Tibial nerve (tissue), 4 donors: ENCODE measurements at regions not wholly inside any gene's neighbourhood (a gene's known extent, or its start where the extent isn't known, plus 50 kb on each side); places are given as distances from the start of the nearest gene placed in this dataset.

Experiments
- DNase-seq, 2 donors: peaks; one replicate each; pipeline ENCODE4 v3.0.0-alpha.2; 2019; ENCODE audit warnings: low spot score in 2 of 2
- H3K27ac ChIP-seq, 4 donors: fragments of 200-600 bp; sonication (generic) in 3 of 4; one replicate each; pipeline ENCODE4 v1.5.1; 2017 to 2019; ENCODE audit warnings: mild to moderate bottlenecking in 1 of 4
- H3K27me3 ChIP-seq, 2 donors: fragments of 200-600 bp; sonication (generic) in 1 of 2; one replicate each; pipeline versions ENCODE4 v1.5.1 to v1.6.0; 2017 to 2019
- H3K36me3 ChIP-seq, 3 donors: fragments of 200-600 bp; sonication (generic); one replicate each; pipeline ENCODE4 v1.5.1; 2018 to 2019
- H3K4me1 ChIP-seq, 4 donors: fragments of 200-600 bp; sonication (generic) in 3 of 4; one replicate each; pipeline ENCODE4 v1.5.1; 2017 to 2019
- H3K4me3 ChIP-seq, 4 donors: fragments of 200-600 bp; sonication (generic) in 3 of 4; one replicate each; pipeline ENCODE4 v1.5.1; 2017 to 2019; ENCODE audit warnings: mild to moderate bottlenecking in 1 of 4, moderate library complexity in 1 of 4
- H3K9me3 ChIP-seq, 4 donors: fragments of 200-600 bp; sonication (generic) in 3 of 4; one replicate each; pipeline ENCODE4 v1.5.1; 2017 to 2019
- CTCF ChIP-seq, 5 experiments: fragments of 200-600 bp in 3 of 5; fragments of 450-650 bp in 2 of 5; sonication (generic) in 3 of 5; IDR thresholded peaks; one replicate each; pipeline ENCODE4 v1.5.1; 2016 to 2019; ENCODE audit warnings: antibody characterized with exemption in 5 of 5, mild to moderate bottlenecking in 3 of 5, moderate library complexity in 2 of 5
- EP300 ChIP-seq, 2 donors: sonication (generic); formaldehyde crosslinking; IDR thresholded peaks; one replicate each; pipeline ENCODE4 v1.6.1; 2017; ENCODE audit warnings: antibody characterized with exemption in 2 of 2, mild to moderate bottlenecking in 1 of 2
- POLR2A ChIP-seq, 2 donors: fragments of 450-650 bp; IDR thresholded peaks; one replicate each; pipeline ENCODE4 v1.6.1; 2017; ENCODE audit warnings: antibody characterized with exemption in 2 of 2, mild to moderate bottlenecking in 2 of 2, moderate library complexity in 2 of 2
- WGBS, 2 donors: methylation state at CpG; one replicate each; pipeline ENCODE4 v1.1.5; 2018; 5-methylcytosine and 5-hydroxymethylcytosine counted together

- TF ChIP-seq EP300 (IDR thresholded peaks at IDR 0.05) (no peak), CTCF (IDR thresholded peaks at IDR 0.05) (no peak), POLR2A (IDR thresholded peaks at IDR 0.05) (no peak)
- no peak for DNase-seq
- Histone ChIP-seq H3K4me1 (no peaks in the 10 kb centered on the region), H3K9me3 (no peaks in the 10 kb centered on the region), H3K27ac (no peak overlapping the region), H3K27me3 (no peaks in the 10 kb centered on the region), H3K4me3 (no peak overlapping the region), H3K36me3 (no peaks in the 10 kb centered on the region)
- 82% methylated on average over 7 of the region's 7 CpGs for WGBS, 2 donors
Observed at GRCh38 chr4:111210595-111210994, 587.7 kb upstream of the PITX2 start.

- Histone ChIP-seq H3K4me1 (no peaks in the 10 kb centered on the region), H3K9me3 (no peaks in the 10 kb centered on the region), H3K27ac (no peak overlapping the region), H3K27me3 (no peaks in the 10 kb centered on the region), H3K36me3 (no peaks in the 10 kb centered on the region), H3K4me3 (no peak overlapping the region)
- DNase-seq = no peak
- TF ChIP-seq CTCF (IDR thresholded peaks at IDR 0.05) (no peak), EP300 (IDR thresholded peaks at IDR 0.05) (no peak), POLR2A (IDR thresholded peaks at IDR 0.05) (no peak)
- WGBS, 2 donors = 49 to 62% methylated on average over 4 of the region's 4 CpGs
Observed at GRCh38 chr4:111213531-111213930, 590.7 kb upstream of the PITX2 start.

GRCh38 chr4:111214371-111214770, 591.5 kb upstream of the PITX2 start:
- no peak overlapping the region for H3K4me3 ChIP-seq
- no peaks in the 10 kb centered on the region for H3K27me3 ChIP-seq
- DNase-seq = no peak
- no peak for TF ChIP-seq CTCF (IDR thresholded peaks at IDR 0.05)
- no peak for TF ChIP-seq EP300 (IDR thresholded peaks at IDR 0.05)
- no peak for TF ChIP-seq POLR2A (IDR thresholded peaks at IDR 0.05)
- no peaks in the 10 kb centered on the region for H3K4me1 ChIP-seq
- no peak overlapping the region for H3K27ac ChIP-seq
- 59 to 70% methylated on average over 1 of the region's 1 CpG for WGBS, 2 donors
- no peaks in the 10 kb centered on the region for H3K36me3 ChIP-seq
- no peaks in the 10 kb centered on the region for H3K9me3 ChIP-seq

- Histone ChIP-seq H3K36me3 (no peaks in the 10 kb centered on the region), H3K4me3 (no peak overlapping the region), H3K9me3 (no peaks in the 10 kb centered on the region), H3K27ac (no peak overlapping the region), H3K27me3 (no peaks in the 10 kb centered on the region), H3K4me1 (no peaks in the 10 kb centered on the region)
- TF ChIP-seq POLR2A (IDR thresholded peaks at IDR 0.05) = no peak
- TF ChIP-seq EP300 (IDR thresholded peaks at IDR 0.05) = no peak
- no peak for TF ChIP-seq CTCF (IDR thresholded peaks at IDR 0.05)
- DNase-seq = no peak
Observed at GRCh38 chr4:111215755-111216154, 592.9 kb upstream of the PITX2 start.

GRCh38 chr4:111216791-111217190, 593.9 kb upstream of the PITX2 start:
- no peak overlapping the region for H3K27ac ChIP-seq
- H3K4me3 ChIP-seq = no peak overlapping the region
- TF ChIP-seq CTCF (IDR thresholded peaks at IDR 0.05) (no peak), EP300 (IDR thresholded peaks at IDR 0.05) (no peak), POLR2A (IDR thresholded peaks at IDR 0.05) (no peak)
- H3K27me3 ChIP-seq = no peaks in the 10 kb centered on the region
- H3K36me3 ChIP-seq = no peaks in the 10 kb centered on the region
- H3K9me3 ChIP-seq = no peaks in the 10 kb centered on the region
- no peak for DNase-seq
- no peaks in the 10 kb centered on the region for H3K4me1 ChIP-seq
